GM12864 (cell line): ENCODE measurements at regions not wholly inside any gene's neighbourhood (a gene's known extent, or its start where the extent isn't known, plus 50 kb on each side); places are given as distances from the start of the nearest gene placed in this dataset.

Experiments
- DNase-seq: peaks from one replicate; pipeline ENCODE4 v3.0.0-alpha.2; 2011; ENCODE audit warnings: low read depth
- H3K4me3 ChIP-seq: 2 replicates; pipeline ENCODE4 v1.5.1; 2011; ENCODE audit warnings: mild to moderate bottlenecking, low read depth, low read length, control low read depth
- CTCF ChIP-seq: IDR thresholded peaks from 2 replicates; pipeline ENCODE4 v1.5.1; 2011; ENCODE audit warnings: low read depth, mild to moderate bottlenecking, moderate library complexity, low read length, control low read depth, inconsistent platforms; ENCODE audit errors: missing control alignments

DNA sequence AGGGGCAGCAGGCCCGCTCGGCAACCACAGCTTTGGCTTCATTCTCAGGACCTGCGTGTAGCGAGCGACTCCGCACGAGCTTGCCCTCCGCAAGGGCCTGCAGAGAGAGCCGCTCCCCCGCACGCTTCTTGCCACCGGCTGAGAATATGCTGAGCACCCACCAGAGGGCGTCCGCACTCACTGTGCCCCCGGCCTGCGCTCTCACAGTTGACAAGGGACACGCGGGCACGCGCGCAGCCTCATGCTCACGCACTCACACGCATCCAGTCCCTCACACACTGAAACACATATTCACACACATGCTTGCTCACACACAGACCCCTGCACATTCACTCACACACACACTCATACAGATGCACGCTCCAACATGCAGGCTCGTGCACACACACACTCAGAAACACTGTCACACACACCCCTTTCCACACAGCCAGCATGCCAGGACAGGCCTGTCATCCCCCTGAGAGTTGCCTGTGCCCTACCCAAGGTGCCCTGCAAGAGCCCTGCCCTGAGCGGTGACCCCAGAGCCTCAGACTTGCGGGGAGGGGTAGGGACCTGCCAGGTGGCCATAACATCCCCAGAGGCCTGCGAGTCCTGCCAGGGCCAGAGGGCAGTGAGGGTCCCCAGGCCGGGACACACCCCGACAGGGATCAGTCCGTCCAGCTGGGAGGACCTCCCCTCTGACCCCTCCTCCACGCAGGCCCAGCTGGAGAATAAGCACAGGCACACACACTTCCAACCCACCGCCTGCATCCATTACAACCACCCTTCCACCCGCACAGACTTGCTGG, 174.1 kb downstream of the BMP7 start:
- H3K4me3 ChIP-seq = no peak overlapping the region
- no peak for DNase-seq
- peak; percentile 81 for TF ChIP-seq CTCF

GRCh38 chr20:57092900-57093530, 173.4 kb downstream of the BMP7 start:
- no peak overlapping the region for H3K4me3 ChIP-seq
- DNase-seq = no peak

GRCh38 chr20:57093766-57094165, 172.7 kb downstream of the BMP7 start:
- no peak for TF ChIP-seq CTCF
- no peak overlapping the region for H3K4me3 ChIP-seq
- DNase-seq = no peak

More at GRCh38 chr20:57092900-57093530, 173.4 kb downstream of the BMP7 start:
- TF ChIP-seq CTCF = no peak

GRCh38 chr20:57094252-57094891, 172.1 kb downstream of the BMP7 start:
- H3K4me3 ChIP-seq = no peak overlapping the region
- TF ChIP-seq CTCF = no peak
- no peak for DNase-seq

DNA sequence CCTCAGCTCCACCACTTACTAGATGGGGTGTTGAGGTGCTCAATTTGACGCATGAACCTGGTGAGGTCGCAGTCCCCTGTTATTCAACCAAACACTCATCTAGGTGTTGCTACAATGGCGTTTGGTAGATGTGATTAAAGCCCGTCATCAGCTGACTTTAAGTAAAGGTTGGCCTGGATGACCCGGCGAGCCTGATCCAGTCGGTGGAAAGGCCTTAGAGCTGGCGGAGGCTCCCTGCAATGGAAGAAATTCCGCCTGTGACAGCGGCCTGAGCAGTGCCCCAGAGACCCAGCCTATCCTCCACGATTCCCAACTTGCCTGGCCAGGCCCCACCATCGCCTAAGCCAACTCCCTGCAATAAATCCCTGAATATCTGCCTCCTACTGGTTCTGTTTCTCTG, 171.4 kb downstream of the BMP7 start:
- no peak for DNase-seq
- no peak for TF ChIP-seq CTCF
- H3K4me3 ChIP-seq = no peak overlapping the region

DNA sequence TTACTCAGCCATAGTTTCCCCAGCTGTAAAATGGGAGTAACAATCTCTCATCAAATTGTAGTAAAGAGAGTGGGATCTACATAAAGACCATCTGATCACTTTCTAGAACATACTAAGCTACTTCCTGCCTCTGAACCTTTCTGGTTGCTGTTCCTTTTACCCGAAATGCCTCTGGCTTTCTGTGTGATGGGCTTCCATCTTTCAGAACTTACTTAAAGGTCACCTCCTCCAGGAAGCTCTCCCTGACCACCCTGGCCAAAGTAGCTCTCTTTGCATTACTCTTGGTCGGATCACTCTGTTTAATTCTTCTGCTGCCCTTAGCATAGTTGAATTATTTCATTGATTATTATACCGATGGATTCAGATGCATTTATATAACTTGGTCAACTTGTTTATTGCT, 171.0 kb downstream of the BMP7 start:
- TF ChIP-seq CTCF = no peak
- no peak for DNase-seq
- no peak overlapping the region for H3K4me3 ChIP-seq
